HCT116 (cell line): ENCODE measurements at regions not wholly inside any gene's neighbourhood (a gene's known extent, or its start where the extent isn't known, plus 50 kb on each side); places are given as distances from the start of the nearest gene placed in this dataset.

Experiments
- ATAC-seq: fragments of 200-7000 bp; cut with Tn5 transposase; 2 replicates; pipeline ENCODE4 v1.9.1; 2020; ENCODE audit warnings: mild to moderate bottlenecking, moderate library complexity
- BruUV-seq: library from RNA; stranded (reverse); fragments of 400-500 nt; replicated peaks from 2 replicates; lab custom pipeline; 2021; lab: Mats Ljungman, UMichigan
- CTCF ChIA-PET: fragments of 300-600 bp; sonication (Branson Sonifier 250); formaldehyde crosslinking; loops from one replicate; lab custom pipeline; 2021; ENCODE audit warnings: antibody characterized with exemption; lab: Charles Lee
- POLR2A ChIA-PET: fragments of 300-600, 350-600 bp; sonication (Branson Sonifier 250); formaldehyde crosslinking; loops from one replicate; lab custom pipeline; 2021; ENCODE audit warnings: antibody characterized with exemption; lab: Charles Lee
- RAD21 ChIA-PET, 2 experiments: fragments of 300-600 bp; sonication (Branson Sonifier 250); formaldehyde crosslinking; loops; one replicate each; lab custom pipeline; 2023; ENCODE audit warnings: low total read pairs in 2 of 2; ENCODE audit not compliant: uncharacterized antibody in 2 of 2, unreplicated experiment in 2 of 2, low non-redundant PET in 1 of 2; lab: Charles Lee
- DNase-seq: peaks from one replicate; pipeline ENCODE4 v3.0.0-alpha.2; 2010; ENCODE audit warnings: low read depth, low spot score
- H2AFZ ChIP-seq: fragments of 200-600 bp; shearing (Covaris generic), sonication (generic); 2 replicates; pipeline ENCODE4 v1.6.1; 2017; ENCODE audit warnings: low read depth, mixed run types, mixed read lengths, antibody characterized with exemption, low read length; ENCODE audit not compliant: poor library complexity, severe bottlenecking
- H3K27ac ChIP-seq: 2 replicates; pipeline ENCODE4 v1.5.1; 2012; ENCODE audit warnings: low read depth, low read length
- H3K27me3 ChIP-seq: fragments of 200-600 bp; sonication (generic); 2 replicates; pipeline ENCODE4 v1.6.1; 2016; ENCODE audit warnings: mixed run types, low read length, mixed read lengths; ENCODE audit not compliant: insufficient read depth
- H3K36me3 ChIP-seq, 2 experiments: fragments of 200-500 bp in 1 of 2; fragments of 200-600 bp in 1 of 2; sonication (Bioruptor generic) in 1 of 2; sonication (generic) in 1 of 2; 2 replicates each; pipeline versions ENCODE4 v1.5.1 to v1.6.1; 2014 to 2016; ENCODE audit warnings: low read length in 2 of 2, inconsistent platforms in 1 of 2, mixed read lengths in 1 of 2, mixed run types in 1 of 2; ENCODE audit not compliant: insufficient read depth in 2 of 2, control insufficient read depth in 1 of 2
- H3K4me1 ChIP-seq, 2 experiments: fragments of 200-600 bp in 1 of 2; sonication (generic) in 1 of 2; 2 replicates each; pipeline versions ENCODE4 v1.5.1 to v1.6.1; 2012 to 2017; ENCODE audit warnings: low read length in 2 of 2, inconsistent platforms in 1 of 2, mild to moderate bottlenecking in 1 of 2, mixed read lengths in 1 of 2, mixed run types in 1 of 2, moderate library complexity in 1 of 2; ENCODE audit not compliant: insufficient read depth in 2 of 2, control insufficient read depth in 1 of 2
- H3K4me2 ChIP-seq: fragments of 200-600 bp; sonication (generic); 2 replicates; pipeline ENCODE4 v1.6.1; 2017; ENCODE audit warnings: mixed run types, low read length, mixed read lengths
- H3K4me3 ChIP-seq, 2 experiments: fragments of 200-600 bp in 1 of 2; sonication (generic) in 1 of 2; replicated peaks in 1 of 2; 2 replicates each; pipeline ENCODE4 v1.5.1; 2011 to 2016; ENCODE audit warnings: low read length in 2 of 2, control low read depth in 1 of 2, low read depth in 1 of 2, mild to moderate bottlenecking in 1 of 2, mixed read lengths in 1 of 2, mixed run types in 1 of 2
- H3K79me2 ChIP-seq: fragments of 200-600 bp; sonication (generic); 2 replicates; pipeline ENCODE4 v1.6.1; 2017; ENCODE audit warnings: mild to moderate bottlenecking, mixed run types, low read length, moderate library complexity, mixed read lengths; ENCODE audit not compliant: insufficient read depth
- H3K9ac ChIP-seq: fragments of 200-600 bp; sonication (generic); 2 replicates; pipeline ENCODE4 v1.6.1; 2016; ENCODE audit warnings: low read length, mixed read lengths
- H3K9me2 ChIP-seq: fragments of 200-600 bp; sonication (generic), shearing (Covaris generic); 2 replicates; pipeline ENCODE4 v1.6.1; 2017; ENCODE audit warnings: mixed run types, mild to moderate bottlenecking, moderate library complexity; ENCODE audit not compliant: insufficient read depth
- H3K9me3 ChIP-seq, 2 experiments: fragments of 200-500 bp in 1 of 2; fragments of 200-600 bp in 1 of 2; sonication (Bioruptor generic) in 1 of 2; sonication (generic) in 1 of 2; 2 replicates each; pipeline ENCODE4 v1.6.1; 2014 to 2017; ENCODE audit warnings: low read length in 2 of 2, mixed read lengths in 2 of 2, inconsistent platforms in 1 of 2, low read depth in 1 of 2, mild to moderate bottlenecking in 1 of 2, mixed run types in 1 of 2, moderate library complexity in 1 of 2; ENCODE audit not compliant: control insufficient read depth in 1 of 2, insufficient read depth in 1 of 2
- H4K20me1 ChIP-seq: fragments of 200-600 bp; sonication (generic), shearing (Covaris generic); 2 replicates; pipeline ENCODE4 v1.6.1; 2017; ENCODE audit warnings: mixed run types, mild to moderate bottlenecking, moderate library complexity; ENCODE audit not compliant: insufficient read depth
- CEBPB ChIP-seq: IDR thresholded peaks from 2 replicates; pipeline ENCODE4 v1.6.1; 2012; ENCODE audit warnings: low read depth
- JUND ChIP-seq: IDR thresholded peaks from 2 replicates; pipeline ENCODE4 v1.6.1; 2012
- SRF ChIP-seq: IDR thresholded peaks from 2 replicates; pipeline ENCODE4 v1.6.1; 2012; ENCODE audit warnings: low read depth
- TCF7L2 ChIP-seq: IDR thresholded peaks from 2 replicates; pipeline ENCODE4 v1.7.0; 2011; ENCODE audit warnings: borderline replicate concordance, inconsistent platforms; ENCODE audit not compliant: insufficient read depth, insufficient read length; ENCODE audit errors: extremely low read depth
- intact Hi-C: fragments of 100-400 bp; cut with micrococcal nuclease; formaldehyde crosslinking; loops from 2 replicates; pipeline ENCODE4 v1.10.0; 2022

- H3K9me2 ChIP-seq, result no peaks in the 10 kb centered on the region
- intact Hi-C loops, result no loop called here
- H3K4me2 ChIP-seq, result no peak overlapping the region
- TF ChIP-seq TCF7L2 (no peak), CEBPB (no peak)
- H3K9ac ChIP-seq, result no peak overlapping the region
- H3K79me2 ChIP-seq, result no peaks in the 10 kb centered on the region
- H3K9me3 ChIP-seq, result no peaks in the 10 kb centered on the region
- H3K36me3 ChIP-seq, result no peaks in the 10 kb centered on the region
- H3K4me3 ChIP-seq, result no peak overlapping the region
- DNase-seq (no peak), ATAC-seq (no peak)
- no peaks in the 10 kb centered on the region for H4K20me1 ChIP-seq
- RAD21 ChIA-PET, result no interaction called here
- no peak overlapping the region for H2AFZ ChIP-seq
- H3K4me1 ChIP-seq, result no peaks in the 10 kb centered on the region
- H3K27ac ChIP-seq, result no peak overlapping the region
- H3K27me3 ChIP-seq, result no peaks in the 10 kb centered on the region
- CTCF ChIA-PET, result no interaction called here
- POLR2A ChIA-PET, result no interaction called here
- BruUV-seq, result no TSS peak
Measured at GRCh38 chr4:19195696-19196095, 1056.0 kb upstream of the SLIT2 start.

DNA sequence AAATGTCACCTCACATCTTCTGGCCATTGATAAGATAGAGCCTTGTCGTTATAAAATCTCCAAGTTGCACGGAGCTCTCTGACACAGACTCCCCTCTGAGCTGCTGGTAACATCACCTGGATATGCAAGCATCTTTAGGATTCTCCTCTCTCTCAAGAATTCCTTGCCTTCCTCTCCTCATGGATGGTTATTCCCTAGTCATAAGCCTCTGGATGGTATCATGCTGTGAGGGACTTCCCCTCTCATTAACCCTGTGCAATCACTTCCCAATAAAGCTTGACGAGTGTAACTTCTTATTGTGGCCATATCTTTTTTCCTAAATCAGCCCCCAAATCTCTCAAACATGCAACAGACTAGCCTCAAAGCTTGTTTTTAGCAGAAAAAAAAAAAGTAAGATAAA, 1057.0 kb upstream of the SLIT2 start:
- DNase-seq (no peak), ATAC-seq (no peak)
- Histone ChIP-seq H3K9me3 (no peaks in the 10 kb centered on the region), H3K9me2 (no peaks in the 10 kb centered on the region), H2AFZ (no peak overlapping the region), H3K79me2 (no peaks in the 10 kb centered on the region), H3K4me3 (no peak overlapping the region), H3K9ac (no peak overlapping the region), H3K36me3 (no peaks in the 10 kb centered on the region), H4K20me1 (no peaks in the 10 kb centered on the region), H3K4me2 (no peak overlapping the region), H3K27ac (no peak overlapping the region), H3K27me3 (no peaks in the 10 kb centered on the region), H3K4me1 (no peaks in the 10 kb centered on the region)
- ChIA-PET POLR2A (no interaction called here), RAD21 (no interaction called here), CTCF (no interaction called here)
- TF ChIP-seq CEBPB (no peak), JUND (no peak), SRF (no peak)
- BruUV-seq, result no TSS peak
- intact Hi-C loops, result no loop called here
